RWPE2 (cell line): ENCODE measurements at regions not wholly inside any gene's neighbourhood (a gene's known extent, or its start where the extent isn't known, plus 50 kb on each side); places are given as distances from the start of the nearest gene placed in this dataset.

Source experiments
- ATAC-seq: fragments of 200-7000 bp; cut with Tn5 transposase; 3 replicates; pipeline ENCODE4 v1.9.1; 2021; ENCODE audit warnings: low read depth
- DNase-seq: peaks from one replicate; pipeline ENCODE4 v3.0.0-alpha.2; 2020; ENCODE audit warnings: low spot score
- H3K27ac ChIP-seq: fragments of 450-650 bp; 2 replicates; pipeline ENCODE4 v1.5.1; 2017; ENCODE audit warnings: mild to moderate bottlenecking; ENCODE audit not compliant: poor library complexity, severe bottlenecking
- H3K27me3 ChIP-seq: fragments of 250-450 bp; sonication (Bioruptor Pico); 2 replicates; pipeline ENCODE4 v1.5.1; 2021; ENCODE audit warnings: mild to moderate bottlenecking, moderate library complexity; ENCODE audit not compliant: insufficient read depth, poor library complexity, severe bottlenecking
- H3K36me3 ChIP-seq: fragments of 250-450 bp; sonication (Bioruptor Pico); 2 replicates; pipeline ENCODE4 v1.5.1; 2020; ENCODE audit warnings: low read depth, mild to moderate bottlenecking, moderate library complexity
- H3K4me1 ChIP-seq: fragments of 250-450 bp; sonication (Bioruptor Pico); 2 replicates; pipeline ENCODE4 v1.5.1; 2021; ENCODE audit warnings: mild to moderate bottlenecking, moderate library complexity; ENCODE audit not compliant: insufficient read depth, poor library complexity, severe bottlenecking
- H3K4me3 ChIP-seq: fragments of 250-450 bp; sonication (Bioruptor Pico); 2 replicates; pipeline ENCODE4 v1.5.1; 2021; ENCODE audit warnings: mild to moderate bottlenecking, moderate library complexity; ENCODE audit not compliant: severe bottlenecking
- H3K9me3 ChIP-seq: fragments of 250-450 bp; sonication (Bioruptor Pico); 2 replicates; pipeline ENCODE4 v1.5.1; 2021; ENCODE audit warnings: mild to moderate bottlenecking, moderate library complexity; ENCODE audit not compliant: severe bottlenecking
- CTCF ChIP-seq: fragments of 450-650 bp; IDR thresholded peaks from one replicate; pipeline ENCODE4 v1.5.1; 2017; ENCODE audit warnings: mild to moderate bottlenecking, moderate library complexity; ENCODE audit not compliant: poor library complexity, severe bottlenecking

GRCh38 chrX:39946822-39947221, 150.9 kb downstream of the BCOR start:
- no peaks in the 10 kb centered on the region for H3K27me3 ChIP-seq
- DNase-seq (no peak), ATAC-seq (no peak)
- H3K4me3 ChIP-seq = no peak overlapping the region
- H3K9me3 ChIP-seq = no peaks in the 10 kb centered on the region
- H3K4me1 ChIP-seq = no peaks in the 10 kb centered on the region
- H3K36me3 ChIP-seq = no peaks in the 10 kb centered on the region
- no peak for TF ChIP-seq CTCF
- H3K27ac ChIP-seq = no peak overlapping the region

- no peak for ATAC-seq
- H3K4me3 ChIP-seq = no peak overlapping the region
- TF ChIP-seq CTCF = no peak
- peaks cover 2% of the 10 kb centered on the region for H3K4me1 ChIP-seq
- DNase-seq = no peak
- no peaks in the 10 kb centered on the region for H3K9me3 ChIP-seq
- no peak overlapping the region for H3K27ac ChIP-seq
- H3K27me3 ChIP-seq = no peaks in the 10 kb centered on the region
- no peaks in the 10 kb centered on the region for H3K36me3 ChIP-seq
Observed at GRCh38 chrX:39948582-39948981, 149.2 kb downstream of the BCOR start.

DNA sequence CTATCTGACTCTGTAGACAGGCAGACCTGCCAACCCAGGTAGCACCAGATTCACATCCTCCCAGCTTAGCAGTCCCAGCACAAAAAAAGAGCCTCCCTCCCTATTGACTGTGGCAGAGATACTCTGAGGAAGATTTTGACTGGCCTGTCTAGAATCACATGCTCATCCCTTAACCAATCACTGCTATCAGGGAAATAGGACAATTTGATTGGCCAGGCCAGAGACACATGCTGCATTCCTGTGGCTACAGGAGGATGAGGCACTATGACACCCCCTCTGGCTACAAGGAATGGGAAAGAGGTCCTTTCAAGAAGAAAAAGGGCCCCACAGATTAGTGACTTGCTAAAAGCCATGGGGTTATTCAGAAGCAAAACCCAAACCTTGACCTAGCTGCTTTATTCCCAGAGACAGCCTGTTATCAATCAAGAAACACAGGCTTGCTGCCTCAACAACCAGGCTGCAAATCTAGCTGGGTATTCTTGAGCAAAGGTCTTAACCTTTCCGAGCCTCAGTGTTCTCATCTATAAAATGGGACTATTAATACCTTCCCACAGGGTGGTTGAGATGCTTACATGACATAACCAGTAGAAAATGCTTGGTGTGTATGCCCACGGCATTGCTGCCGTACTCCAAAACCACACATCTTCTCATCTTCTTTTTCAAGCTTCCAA, 147.6 kb downstream of the BCOR start:
- ATAC-seq = peak; percentile 19; the same call in 1 of the 3 replicates
- DNase-seq = no peak
- H3K9me3 ChIP-seq = no peaks in the 10 kb centered on the region
- peaks cover 18% of the 10 kb centered on the region for H3K4me1 ChIP-seq
- H3K27ac ChIP-seq = no peak overlapping the region
- no peaks in the 10 kb centered on the region for H3K36me3 ChIP-seq
- no peak overlapping the region for H3K4me3 ChIP-seq
- H3K27me3 ChIP-seq = no peaks in the 10 kb centered on the region
- no peak for TF ChIP-seq CTCF

GRCh38 chrX:39952989-39953388, 144.8 kb downstream of the BCOR start:
- Histone ChIP-seq H3K36me3 (no peaks in the 10 kb centered on the region), H3K4me3 (no peak overlapping the region), H3K9me3 (no peaks in the 10 kb centered on the region), H3K27ac (no peak overlapping the region), H3K27me3 (no peaks in the 10 kb centered on the region), H3K4me1 (peaks cover 22% of the 10 kb centered on the region)
- no peak for ATAC-seq
- no peak for TF ChIP-seq CTCF
- no peak for DNase-seq

DNA sequence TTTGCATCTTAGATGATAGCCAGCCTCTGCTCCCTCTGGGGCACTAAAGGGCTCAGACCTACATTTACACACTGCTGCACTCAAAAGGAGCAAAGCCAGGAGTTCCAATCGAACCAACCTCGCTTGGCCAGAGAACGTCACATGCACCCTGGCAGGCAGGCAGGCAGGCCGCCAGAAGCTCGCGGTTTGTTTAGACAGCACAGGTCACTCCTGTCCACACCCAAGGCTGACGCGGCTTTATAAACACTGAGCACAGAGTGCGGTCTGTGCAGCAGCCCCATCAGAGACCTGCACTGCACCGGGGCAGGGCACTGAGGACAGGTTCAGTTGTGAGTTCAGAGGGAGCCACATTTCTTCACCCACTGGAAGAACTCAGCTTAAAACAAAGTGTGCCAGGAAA, 143.9 kb downstream of the BCOR start:
- TF ChIP-seq CTCF = no peak
- Histone ChIP-seq H3K4me1 (peaks cover 22% of the 10 kb centered on the region), H3K27me3 (no peaks in the 10 kb centered on the region), H3K27ac (peak overlapping the region; percentile 43), H3K36me3 (no peaks in the 10 kb centered on the region), H3K4me3 (no peak overlapping the region), H3K9me3 (no peaks in the 10 kb centered on the region)
- DNase-seq = peak; percentile 75
- peak; percentile 97 for ATAC-seq
